ENCODE measurements at regions not wholly inside any gene's neighbourhood (a gene's known extent, or its start where the extent isn't known, plus 50 kb on each side); places are given as distances from the start of the nearest gene placed in this dataset.
"Not testable (repeated sequence)": the region's sequence is repeated elsewhere in the genome, so short reads cannot be mapped to it uniquely, and the experiment has no call there.

DNA sequence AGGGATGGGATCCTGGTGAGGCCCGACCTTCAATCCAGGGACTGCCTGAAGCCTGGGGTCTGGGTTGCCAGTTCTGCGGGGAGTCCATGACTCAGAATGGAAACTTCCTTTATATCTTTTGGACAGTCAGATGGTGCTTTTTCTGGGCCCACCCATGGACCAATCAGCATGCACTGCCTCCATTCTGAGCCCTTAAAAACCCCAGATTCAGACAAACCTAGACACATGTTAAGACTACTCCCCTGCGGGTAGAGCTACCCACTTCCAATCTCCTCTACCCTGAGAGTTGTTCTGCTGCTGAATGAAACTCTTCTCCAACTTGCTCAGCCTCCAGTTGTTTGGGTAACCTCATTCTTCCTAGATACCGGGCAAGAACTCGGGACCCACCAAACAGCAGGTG, 1315.2 kb upstream of the MIR17HG start:
- no peak for DNase-seq

DNA sequence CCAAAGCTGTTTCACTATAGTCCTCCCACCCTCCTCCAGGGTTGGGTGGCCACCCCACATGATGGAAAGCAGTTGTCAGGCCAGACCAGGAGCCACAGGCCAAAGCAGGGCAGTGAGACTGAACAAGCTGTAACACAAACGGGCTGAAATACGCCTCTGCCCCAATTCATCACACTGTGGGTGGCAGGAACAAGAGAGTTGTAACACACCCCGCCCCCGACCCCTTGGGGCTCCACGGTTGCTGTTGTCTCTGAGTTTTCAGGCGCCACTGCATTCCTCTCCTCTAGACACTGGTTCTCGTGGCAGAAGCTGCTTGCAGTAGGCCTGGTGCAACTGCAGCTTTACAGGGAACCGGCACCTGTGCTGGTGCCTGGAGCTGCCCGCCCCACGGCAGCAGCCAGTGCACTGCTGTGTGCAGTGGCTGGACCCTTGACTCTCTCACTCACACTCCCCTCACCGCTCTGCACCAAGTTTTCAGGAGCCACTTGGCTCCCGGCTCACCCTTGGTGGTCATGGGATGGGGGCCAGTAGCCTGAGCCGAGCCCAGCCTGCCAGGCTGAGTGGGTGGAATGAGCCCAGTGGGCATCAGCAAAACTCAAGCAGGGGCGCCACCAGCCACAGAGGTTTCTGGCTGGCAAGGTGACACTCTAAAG, 1314.5 kb upstream of the MIR17HG start:
- DNase-seq: no peak

DNA sequence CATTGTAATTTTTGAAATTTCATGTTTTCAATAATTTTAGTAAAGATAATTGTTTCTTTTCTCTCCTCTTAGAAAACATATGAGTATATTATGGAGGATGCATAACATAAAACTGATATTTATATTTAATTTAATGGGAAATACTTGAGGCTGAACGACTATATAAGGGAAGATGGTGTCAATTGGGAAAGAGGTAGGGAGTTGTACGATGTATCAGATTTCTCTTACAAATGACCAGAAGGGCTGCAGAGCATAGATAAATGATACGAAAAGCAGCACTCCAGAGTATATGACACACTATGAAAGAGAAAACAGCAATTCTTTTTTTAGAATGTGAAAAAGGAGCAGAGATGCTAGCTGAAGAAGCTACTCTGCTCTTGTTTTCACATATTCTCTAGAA, 1308.0 kb upstream of the MIR17HG start:
- DNase-seq: no peak

DNA sequence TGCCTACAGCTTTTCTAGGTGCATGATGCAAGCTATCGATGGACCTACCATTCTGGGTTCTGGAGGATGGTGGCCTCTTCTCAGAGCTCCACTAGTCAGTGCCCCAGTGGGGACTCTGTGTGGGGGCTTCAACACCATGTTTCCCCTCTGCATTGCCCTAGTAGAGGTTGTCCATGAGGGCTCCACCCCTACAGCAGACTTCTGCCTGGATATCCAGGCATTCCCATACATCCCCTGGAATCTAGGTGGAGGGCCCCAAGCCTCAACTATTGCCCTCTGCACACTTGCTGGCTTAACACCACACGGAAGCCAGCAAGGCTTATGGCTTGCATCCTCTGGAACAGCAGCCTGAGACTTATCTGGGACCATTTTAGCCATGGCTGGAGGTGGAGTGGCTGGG, 1299.9 kb upstream of the MIR17HG start:
- no peak for DNase-seq

DNA sequence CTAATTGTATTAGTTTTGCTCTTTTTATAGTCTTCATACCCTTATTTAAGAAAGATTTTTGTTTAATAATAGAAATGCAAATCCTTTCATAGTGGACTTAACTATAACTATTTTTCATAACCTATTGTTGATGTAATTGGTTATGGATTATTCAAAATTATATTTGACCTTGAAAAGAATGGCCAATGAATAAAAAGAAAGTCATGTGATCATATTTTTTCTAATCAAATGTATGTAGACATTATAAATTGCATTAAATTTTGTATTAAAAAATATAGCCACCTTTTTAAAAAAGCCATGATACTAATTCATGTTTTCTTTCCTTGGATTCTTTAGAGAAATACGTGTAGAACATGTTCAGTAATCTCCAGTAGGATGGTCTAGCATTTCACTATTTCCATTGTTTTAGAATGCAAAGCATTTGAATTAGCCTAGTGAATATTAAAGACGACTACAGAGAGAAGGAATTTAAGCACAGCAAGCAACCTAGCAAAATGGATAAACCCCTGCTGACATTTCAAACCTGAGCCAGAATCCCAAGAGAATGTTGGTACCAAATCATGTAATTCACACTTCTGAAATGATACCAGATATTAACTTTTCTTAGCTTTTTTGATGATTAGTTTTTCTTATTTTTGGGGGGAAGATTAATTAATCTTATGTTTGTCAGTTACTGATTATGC, 1297.4 kb upstream of the MIR17HG start:
- no peak for DNase-seq

DNA sequence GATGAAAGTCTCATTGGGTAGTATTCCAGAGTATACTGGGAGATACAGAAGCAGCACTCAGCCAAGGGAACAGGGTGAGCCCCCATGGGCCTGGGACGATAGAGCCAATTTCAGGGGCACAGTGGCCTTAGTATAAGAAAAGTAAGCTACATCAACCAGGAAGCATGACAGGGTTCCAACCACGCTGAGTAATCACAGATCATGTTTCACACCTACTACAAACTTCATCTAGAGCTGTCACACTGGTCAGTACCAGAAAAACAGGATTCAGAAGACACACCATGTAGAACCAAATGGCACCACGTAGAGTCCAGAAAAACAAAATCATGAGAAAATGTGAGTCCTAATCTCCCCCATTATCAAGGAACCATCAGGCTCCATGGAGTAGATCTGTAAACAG, 1292.4 kb upstream of the MIR17HG start:
- DNase-seq: no peak

DNA sequence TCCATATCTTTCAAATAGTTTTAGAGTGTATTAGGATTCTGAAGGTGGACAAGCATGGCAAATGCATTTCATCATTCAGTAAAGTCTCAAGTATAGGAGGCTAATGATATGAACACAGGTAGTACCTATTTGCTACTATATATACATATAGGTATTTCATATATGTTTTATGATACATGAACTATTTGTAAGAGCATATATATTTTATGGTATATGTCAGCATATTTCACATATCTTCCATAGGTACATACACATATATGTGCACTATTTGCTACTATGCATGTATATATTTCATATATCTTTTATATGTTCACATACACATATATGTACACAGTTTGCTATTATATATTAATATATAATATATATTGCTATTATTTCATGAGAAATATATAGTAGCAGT, 1291.7 kb upstream of the MIR17HG start:
- DNase-seq: no peak

DNA sequence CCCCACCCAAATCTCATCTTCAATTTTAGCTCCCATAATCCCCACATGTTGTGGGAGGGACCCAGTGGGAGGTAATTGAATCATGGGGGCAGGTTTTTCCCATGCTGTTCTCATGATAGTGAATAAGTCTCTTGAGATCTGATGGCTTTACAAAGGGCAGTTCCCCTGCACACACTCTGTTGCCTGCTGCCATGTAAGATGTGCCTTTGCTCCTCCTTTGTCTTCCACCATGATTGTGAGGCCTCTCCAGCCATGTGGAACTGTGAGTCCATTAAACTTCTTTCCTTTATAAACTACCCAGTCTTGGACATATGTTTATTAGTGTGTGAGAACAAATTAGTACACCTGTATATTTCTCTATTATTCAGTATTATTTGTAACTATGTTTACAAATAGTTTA, 1283.3 kb upstream of the MIR17HG start:
- not testable (repeated sequence) for DNase-seq

DNA sequence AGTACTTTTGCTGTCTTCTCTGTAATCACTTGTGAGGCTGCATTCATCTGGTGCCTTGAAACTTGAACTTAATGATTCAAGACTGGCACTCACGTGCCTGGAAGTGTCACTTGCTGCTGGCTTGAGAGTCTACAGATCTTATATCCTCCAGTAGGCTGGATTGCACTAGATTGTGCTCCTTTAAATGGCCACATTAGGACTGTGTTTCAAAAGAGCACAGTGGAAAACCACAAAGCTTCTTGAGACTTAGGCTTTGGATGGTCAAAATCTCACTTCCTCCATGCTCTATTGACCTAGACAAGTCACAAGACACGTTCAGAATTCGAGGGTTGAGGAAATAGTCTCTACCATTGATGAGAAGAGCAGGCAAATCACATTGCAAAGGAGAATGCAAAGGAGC, 1278.8 kb upstream of the MIR17HG start:
- no peak for DNase-seq

DNA sequence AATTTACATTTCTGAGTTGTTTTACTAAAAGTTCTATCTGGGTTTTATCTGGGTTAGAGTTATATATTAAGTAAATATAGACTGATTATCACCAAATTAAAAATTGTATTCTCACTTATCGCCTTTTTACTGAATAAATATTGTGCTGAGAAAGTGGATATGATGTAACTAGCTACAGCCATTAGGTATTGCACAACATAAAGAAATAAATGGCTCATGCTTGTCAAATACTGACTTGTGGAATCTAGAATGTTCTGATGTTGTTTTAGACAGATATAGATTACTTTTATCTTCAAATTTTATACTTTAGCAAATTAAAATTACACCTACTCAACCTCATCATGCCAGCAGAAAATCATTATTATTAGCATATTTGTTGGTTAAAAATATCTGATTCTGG, 1277.1 kb upstream of the MIR17HG start:
- DNase-seq: no peak

DNA sequence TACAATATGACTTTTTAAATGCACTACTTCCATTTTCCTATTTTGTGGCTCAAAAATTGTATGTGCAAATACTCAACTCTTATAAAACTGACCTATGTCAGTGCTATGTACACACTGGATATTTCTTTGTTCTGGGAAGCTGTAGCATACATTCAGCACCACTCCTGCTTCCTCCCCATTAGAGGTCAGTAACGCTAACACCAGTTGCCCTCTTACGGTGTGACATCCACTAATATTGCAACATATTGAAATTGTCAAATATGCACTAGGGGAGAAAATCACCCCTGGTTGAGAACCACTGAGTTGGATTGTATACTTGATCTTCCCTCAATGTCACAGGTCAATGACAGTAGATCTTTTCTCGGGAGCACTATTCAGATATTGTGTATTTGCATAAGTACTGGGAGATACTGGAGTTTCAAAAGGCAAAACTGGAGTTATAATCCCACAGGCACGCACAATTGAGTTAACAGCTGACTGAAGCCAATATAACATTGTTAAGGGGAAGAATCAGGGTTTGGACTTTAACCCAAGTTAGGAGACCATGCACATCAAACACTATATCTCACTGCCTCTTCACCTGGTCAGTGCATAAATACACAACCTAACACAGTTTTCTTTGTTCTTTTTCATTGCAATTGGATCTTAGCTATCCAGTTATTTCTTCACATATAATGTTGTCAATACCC, 1276.5 kb upstream of the MIR17HG start:
- no peak for DNase-seq

DNA sequence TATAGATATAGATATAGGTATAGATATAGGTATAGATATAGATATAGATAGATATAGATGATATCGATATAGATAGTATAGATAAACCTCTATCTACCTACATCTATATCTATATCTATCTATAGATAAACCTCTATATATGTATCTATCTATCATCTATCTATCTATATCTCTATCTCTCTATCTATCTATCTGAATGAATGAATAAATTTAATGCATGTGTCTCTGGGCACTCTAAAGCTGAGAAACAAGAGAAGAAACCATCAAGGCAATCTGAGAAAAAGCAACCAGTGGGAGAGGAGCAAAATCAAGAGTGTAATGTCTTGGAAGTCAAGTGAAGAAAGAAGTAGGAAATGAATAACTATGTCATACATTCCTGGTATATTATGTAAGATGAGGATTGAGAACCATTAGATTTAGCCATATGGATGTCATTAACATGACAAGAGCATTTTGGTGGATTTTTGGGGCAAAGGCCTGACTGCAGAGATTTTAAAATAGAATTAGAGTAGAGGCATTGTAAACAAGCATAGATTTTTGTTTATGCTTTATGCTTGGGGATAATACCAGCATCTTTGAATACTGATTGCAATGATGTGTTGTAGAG, 1262.7 kb upstream of the MIR17HG start:
- DNase-seq: no peak

DNA sequence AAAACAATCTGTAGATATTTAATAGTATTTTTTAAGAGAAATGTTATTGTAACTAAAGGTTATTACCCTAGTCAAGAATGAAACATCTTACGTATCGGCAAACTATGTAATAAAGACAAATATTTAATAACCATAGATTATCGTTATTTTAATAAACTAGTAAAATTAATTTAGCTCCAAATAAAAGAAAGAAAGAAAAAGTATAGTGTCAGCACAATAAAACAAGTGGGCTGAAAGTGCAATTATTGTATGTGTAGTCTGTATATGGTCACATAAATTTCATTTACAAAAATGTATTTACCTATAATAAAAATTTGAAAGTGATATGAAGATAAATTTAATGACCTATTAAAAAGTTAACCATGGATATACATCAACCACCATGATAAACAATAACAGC, 1258.4 kb upstream of the MIR17HG start:
- no peak for DNase-seq

DNA sequence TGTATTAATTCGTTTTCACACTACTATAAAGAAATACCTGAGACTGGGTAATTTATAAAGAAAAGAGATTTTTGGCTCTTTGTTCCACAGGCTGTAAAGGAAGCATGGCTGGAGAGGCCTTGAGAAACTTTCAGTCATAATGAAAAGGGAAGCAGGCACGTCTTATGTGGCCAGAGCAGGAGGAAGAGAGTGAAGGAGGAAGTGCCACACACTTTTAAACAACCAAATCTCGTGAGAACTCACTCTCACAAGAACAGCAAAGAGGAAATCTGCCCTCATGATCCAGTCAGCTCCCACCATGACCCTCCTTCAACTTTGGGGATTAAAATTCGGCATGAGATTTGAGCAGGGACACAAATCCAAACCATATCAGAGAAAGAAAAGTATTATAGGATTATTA, 1255.9 kb upstream of the MIR17HG start:
- no peak for DNase-seq

DNA sequence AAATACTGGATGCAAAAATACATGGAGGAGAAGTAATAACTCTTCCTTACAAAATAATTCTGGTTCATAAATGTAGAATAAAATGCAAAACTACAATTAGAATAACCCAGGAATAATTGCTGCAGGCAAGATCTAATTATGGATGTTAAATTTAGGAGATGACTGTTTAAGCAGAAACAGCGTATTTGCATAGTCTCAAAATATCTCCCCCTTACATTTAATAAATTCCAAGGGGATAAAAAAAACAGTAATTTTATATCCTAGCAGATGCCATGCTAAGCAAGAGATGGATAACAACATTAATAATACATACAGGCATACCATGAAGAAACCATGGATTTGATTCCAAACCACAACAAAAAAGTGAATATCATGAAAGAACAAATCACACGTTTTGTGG, 1253.1 kb upstream of the MIR17HG start:
- no peak for DNase-seq

DNA sequence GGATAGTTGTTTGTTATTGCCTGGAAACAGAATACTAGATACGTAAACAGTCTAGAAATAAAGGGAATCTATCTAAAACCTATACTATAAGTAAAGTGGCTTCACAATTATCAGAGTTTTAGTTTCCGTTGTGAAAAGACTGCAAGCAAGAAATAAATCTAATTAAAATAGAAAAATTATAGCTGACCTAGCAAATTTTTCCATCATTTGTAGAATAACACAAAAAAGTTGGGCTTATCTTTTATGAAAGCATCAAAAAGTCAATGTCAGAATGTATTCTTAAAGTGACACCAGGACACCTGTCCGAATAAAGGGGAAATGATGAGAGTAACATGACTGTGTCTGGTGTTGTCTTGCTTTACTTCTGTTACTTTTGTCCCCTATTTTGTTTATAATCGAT, 1248.9 kb upstream of the MIR17HG start:
- no peak for DNase-seq

DNA sequence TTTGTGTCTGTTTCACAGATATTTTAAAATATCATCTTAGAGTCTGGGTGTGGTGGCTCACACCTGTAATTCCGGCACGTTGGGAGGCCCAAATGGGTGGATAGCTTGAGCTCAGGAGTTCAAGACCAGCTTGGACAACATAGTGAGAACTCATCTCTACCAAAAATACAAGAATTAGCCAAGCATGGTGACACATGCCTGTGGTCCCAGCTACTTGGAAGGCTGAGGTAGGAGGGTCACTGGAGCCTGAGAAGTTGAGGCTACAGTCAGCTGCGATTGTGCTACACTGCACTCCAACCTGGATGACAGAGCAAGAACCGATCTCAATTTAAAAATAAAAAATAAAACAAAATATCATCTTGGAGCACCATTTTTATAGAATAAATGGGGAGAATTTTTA, 1247.6 kb upstream of the MIR17HG start:
- DNase-seq: no peak

DNA sequence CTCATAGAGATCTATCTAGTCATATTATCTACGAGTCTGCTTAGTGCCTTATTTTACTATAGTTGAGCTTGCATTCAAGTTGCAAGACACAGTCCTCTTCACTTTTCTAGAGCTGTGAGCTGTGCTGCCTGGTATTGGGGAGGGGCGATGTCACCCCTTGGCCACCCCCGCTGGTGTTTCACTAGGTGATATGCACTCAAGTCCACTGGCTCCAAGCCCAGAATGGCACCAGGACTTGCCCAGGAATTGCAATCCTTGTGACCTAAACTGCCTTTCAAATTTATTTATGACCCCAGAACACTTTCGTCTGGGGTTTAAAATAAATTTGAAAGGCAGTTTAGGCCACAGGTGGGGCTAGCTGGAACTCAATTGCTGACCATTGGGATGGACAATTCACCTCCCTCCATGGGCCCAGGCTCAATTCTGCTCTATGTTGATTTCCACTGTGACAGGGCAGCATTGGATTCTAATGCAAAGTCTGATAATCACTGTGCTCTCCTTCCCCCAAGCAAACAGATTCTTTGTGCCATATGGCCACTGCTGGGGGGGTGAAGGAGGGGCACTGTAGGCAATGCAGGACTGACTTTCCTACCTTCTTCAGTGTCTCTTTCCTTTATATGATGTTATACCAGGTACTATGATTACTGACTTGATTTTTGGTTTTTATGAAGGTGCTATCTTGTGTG, 1244.2 kb upstream of the MIR17HG start:
- no peak for DNase-seq

DNA sequence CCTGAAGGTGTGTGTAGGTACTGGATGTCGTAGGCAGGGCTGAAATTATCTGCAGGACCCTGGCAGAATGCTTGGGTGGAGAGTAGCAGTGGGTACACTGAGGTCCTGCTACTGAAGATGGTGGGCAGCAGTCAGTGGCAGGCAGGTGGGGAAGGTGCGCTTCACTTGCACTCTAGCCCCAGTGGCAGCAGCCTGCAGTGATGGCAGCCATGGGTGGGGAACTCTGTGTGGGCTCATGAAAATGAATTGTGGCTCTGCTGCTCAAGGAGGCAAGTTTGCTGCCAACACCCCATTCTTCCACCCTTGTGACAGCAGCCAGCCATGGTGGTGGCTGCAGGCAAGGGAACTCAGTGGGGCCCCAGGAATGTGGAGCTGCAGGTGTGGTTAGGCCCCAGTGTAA, 1242.7 kb upstream of the MIR17HG start:
- DNase-seq: no peak

DNA sequence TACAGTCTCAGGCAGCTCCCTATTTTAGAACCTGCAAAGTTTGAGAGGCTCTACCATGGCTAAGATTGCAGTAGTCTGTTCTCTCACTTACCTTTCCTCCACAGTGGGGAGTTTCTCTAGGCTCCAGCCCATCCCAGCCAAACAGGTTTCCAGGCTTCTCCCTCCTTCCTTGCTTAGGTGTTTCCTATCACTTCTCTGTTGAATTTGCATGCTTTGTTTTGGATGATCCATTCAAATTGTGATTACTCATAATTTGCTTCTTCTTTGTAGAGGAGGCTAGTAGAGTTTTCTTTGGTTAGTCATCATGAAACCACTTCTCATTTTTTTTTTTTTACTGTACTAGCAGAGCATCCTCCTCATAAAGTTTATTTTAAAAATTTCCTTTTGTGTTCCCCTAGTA, 1242.2 kb upstream of the MIR17HG start:
- no peak for DNase-seq

DNA sequence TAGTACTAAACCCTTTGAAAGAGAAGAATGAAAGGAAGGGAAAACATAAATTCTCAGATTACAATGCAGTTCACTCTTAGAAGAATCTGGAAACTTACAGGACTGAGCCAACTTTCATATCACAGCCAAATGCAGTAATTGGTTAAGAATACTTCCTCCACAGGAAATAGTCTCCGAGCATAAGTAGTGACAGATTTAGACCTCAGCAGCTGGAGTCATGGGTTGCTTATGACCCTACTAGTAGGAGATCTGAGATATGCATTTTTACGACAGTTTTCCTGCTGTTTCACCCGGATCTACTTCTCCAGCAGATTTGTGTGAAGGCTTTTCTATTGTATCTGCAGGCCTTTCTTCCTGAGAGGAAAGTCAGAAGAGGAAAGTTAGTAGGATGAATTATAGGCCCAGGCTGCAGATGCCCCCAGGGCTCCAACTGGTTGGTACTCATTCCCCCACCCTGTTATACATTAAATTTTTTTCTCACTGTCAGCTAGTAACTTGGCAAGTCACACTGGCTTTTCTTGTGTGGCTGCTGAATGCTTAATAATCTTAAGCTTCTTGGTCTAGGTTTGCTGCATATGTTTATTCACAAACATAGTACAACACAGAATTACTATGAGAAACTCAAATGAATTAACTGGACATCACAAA, 1241.5 kb upstream of the MIR17HG start:
- no peak for DNase-seq

DNA sequence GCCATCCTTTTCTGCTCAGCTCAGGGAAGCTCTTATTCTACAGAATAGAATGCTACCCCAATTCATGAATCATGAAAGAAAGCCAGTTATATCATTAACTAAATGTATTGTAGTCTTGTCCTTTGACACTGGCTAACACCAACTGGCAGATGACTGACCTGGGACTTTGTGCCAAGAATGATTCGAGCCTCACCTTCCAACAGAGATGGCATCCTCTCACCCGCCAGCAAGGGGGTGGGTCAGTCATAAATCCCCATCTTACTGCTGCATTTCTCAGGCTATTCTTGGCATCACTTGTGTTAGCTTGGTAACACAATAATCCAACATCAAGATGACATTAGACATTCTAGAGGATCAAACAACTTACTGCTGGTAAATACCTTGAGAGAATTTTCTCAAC, 1239.8 kb upstream of the MIR17HG start:
- no peak for DNase-seq

DNA sequence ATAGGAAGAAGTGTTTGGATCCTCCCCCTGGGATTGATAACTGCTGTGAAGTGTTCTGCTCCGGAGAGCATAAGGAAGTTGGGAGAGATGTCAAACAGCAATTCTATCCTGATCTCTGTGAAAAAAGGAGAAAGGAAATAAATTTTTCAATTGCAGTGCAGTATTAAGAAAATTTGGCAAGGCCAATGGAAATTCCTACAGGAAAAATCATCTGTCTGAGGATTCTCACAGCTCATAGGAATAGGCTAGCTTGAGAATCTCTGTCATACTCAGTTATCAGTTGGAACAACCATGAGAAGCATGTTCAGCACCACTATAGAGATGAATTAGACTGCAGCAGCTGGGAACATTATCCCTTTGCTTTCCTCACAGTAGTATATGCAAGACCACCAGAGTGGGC, 1238.9 kb upstream of the MIR17HG start:
- no peak for DNase-seq

Measured in CD4-positive, alpha-beta T cell treated with Interleukin-21 for 1 hour (primary cell).